H1 (cell line): ENCODE measurements at regions not wholly inside any gene's neighbourhood (a gene's known extent, or its start where the extent isn't known, plus 50 kb on each side); places are given as distances from the start of the nearest gene placed in this dataset.

Experiments
- CTCF ChIA-PET: fragments of 300-600 bp; sonication (Branson Sonifier 250); formaldehyde crosslinking; loops from one replicate; lab custom pipeline; 2021; ENCODE audit not compliant: partially characterized antibody; lab: Charles Lee
- POLR2A ChIA-PET: fragments of 300-600 bp; sonication (Branson Sonifier 250); formaldehyde crosslinking; loops from one replicate; lab custom pipeline; 2021; ENCODE audit warnings: inconsistent platforms; ENCODE audit not compliant: partially characterized antibody; lab: Charles Lee
- DNase-seq, 2 experiments: peaks; one replicate each; pipeline versions ENCODE4 v3.0.0 to v3.0.0-alpha.2; 2010 to 2022; ENCODE audit warnings: low spot score in 2 of 2, low read depth in 1 of 2, mixed read lengths in 1 of 2
- FAIRE-seq: peaks from 2 replicates; lab custom pipeline; 2011; peaks lifted over from hg19 to GRCh38; lab: Jason Lieb, UNC
- H2AFZ ChIP-seq: 2 replicates; pipeline ENCODE4 v1.8.1; 2012; ENCODE audit warnings: low read length, inconsistent platforms
- H2AK5ac ChIP-seq: 2 replicates; pipeline ENCODE4 v1.6.1; 2013; ENCODE audit warnings: low read depth, low read length
- H2BK120ac ChIP-seq: replicated peaks from 2 replicates; pipeline ENCODE3; 2013; ENCODE audit warnings: low read depth, low read length, inconsistent platforms
- H2BK12ac ChIP-seq: 2 replicates; pipeline ENCODE4 v1.6.1; 2013; ENCODE audit warnings: low read depth, low read length
- H2BK15ac ChIP-seq: 2 replicates; pipeline ENCODE4 v1.6.1; 2013; ENCODE audit warnings: low read length
- H2BK20ac ChIP-seq: 2 replicates; pipeline ENCODE4 v1.6.1; 2013; ENCODE audit warnings: low read length
- H2BK5ac ChIP-seq: 2 replicates; pipeline ENCODE4 v1.6.1; 2013; ENCODE audit warnings: low read depth, low read length
- H3K14ac ChIP-seq: 2 replicates; pipeline ENCODE4 v1.6.1; 2013; ENCODE audit warnings: inconsistent platforms; ENCODE audit not compliant: insufficient read length
- H3K18ac ChIP-seq: 2 replicates; pipeline ENCODE4 v1.6.1; 2013; ENCODE audit warnings: low read length; ENCODE audit errors: extremely low read depth
- H3K23ac ChIP-seq: 2 replicates; pipeline ENCODE4 v1.6.1; 2013; ENCODE audit warnings: inconsistent platforms; ENCODE audit not compliant: insufficient read length
- H3K23me2 ChIP-seq: 2 replicates; pipeline ENCODE4 v1.6.1; 2013; ENCODE audit warnings: low read depth, low read length
- H3K27ac ChIP-seq: 2 replicates; pipeline ENCODE4 v1.6.1; 2011; ENCODE audit warnings: low read depth, low read length, inconsistent platforms
- H3K27me3 ChIP-seq, 4 experiments: replicated peaks in 1 of 4; 1 replicate in 1 of 4; 2 replicates in 3 of 4; pipeline versions ENCODE4 v1.6.1 to v1.8.1; 2011 to 2013; ENCODE audit warnings: low read length in 3 of 4, mild to moderate bottlenecking in 3 of 4, inconsistent platforms in 2 of 4, mixed read lengths in 2 of 4, moderate library complexity in 1 of 4; ENCODE audit not compliant: control insufficient read depth in 3 of 4, insufficient read depth in 3 of 4; ENCODE audit errors: extremely low read depth in 1 of 4
- H3K36me3 ChIP-seq, 4 experiments: 2 replicates each; pipeline versions ENCODE4 v1.6.1 to v1.8.1; 2011 to 2013; ENCODE audit warnings: mild to moderate bottlenecking in 4 of 4, low read length in 3 of 4, moderate library complexity in 2 of 4, control low read depth in 1 of 4, inconsistent platforms in 1 of 4; ENCODE audit not compliant: insufficient read depth in 4 of 4, control insufficient read depth in 2 of 4
- H3K4ac ChIP-seq: replicated peaks from 2 replicates; pipeline ENCODE3; 2013; ENCODE audit warnings: low read length, low read depth, mixed read lengths, inconsistent platforms; ENCODE audit not compliant: insufficient read length
- H3K4me1 ChIP-seq, 4 experiments: replicated peaks in 1 of 4; 1 replicate in 1 of 4; 2 replicates in 3 of 4; pipeline versions ENCODE4 v1.6.1 to v1.8.1; 2011 to 2013; ENCODE audit warnings: low read length in 3 of 4, inconsistent platforms in 2 of 4, mixed read lengths in 1 of 4; ENCODE audit not compliant: insufficient read depth in 4 of 4, control insufficient read depth in 3 of 4
- H3K4me2 ChIP-seq, 2 experiments: 2 replicates each; pipeline versions ENCODE4 v1.6.1 to v1.8.1; 2011 to 2013; ENCODE audit warnings: low read depth in 2 of 2, low read length in 2 of 2, control low read depth in 1 of 2, inconsistent platforms in 1 of 2, mild to moderate bottlenecking in 1 of 2; ENCODE audit not compliant: insufficient read depth in 1 of 2
- H3K4me3 ChIP-seq, 4 experiments: fragments of 200-600, 300-600 bp in 1 of 4; sonication (generic), shearing (Covaris generic), sonication (Bioruptor Twin) in 1 of 4; 2 replicates each; pipeline versions ENCODE4 v1.5.1 to v1.8.1; 2011 to 2016; ENCODE audit warnings: low read length in 4 of 4, low read depth in 3 of 4, control low read depth in 2 of 4, inconsistent platforms in 2 of 4, mild to moderate bottlenecking in 2 of 4, mixed read lengths in 1 of 4, moderate library complexity in 1 of 4; ENCODE audit not compliant: insufficient read depth in 2 of 4; ENCODE audit errors: extremely low read depth in 1 of 4
- H3K56ac ChIP-seq: replicated peaks from 2 replicates; pipeline ENCODE3; 2013; ENCODE audit warnings: low read depth, mild to moderate bottlenecking, mixed read lengths, low read length, inconsistent platforms; ENCODE audit not compliant: insufficient read length
- H3K79me1 ChIP-seq: 2 replicates; pipeline ENCODE4 v1.6.1; 2013; ENCODE audit warnings: low read depth, low read length, control low read depth
- H3K79me2 ChIP-seq, 2 experiments: 2 replicates each; pipeline versions ENCODE4 v1.6.1 to v1.8.1; 2012 to 2013; ENCODE audit warnings: low read length in 2 of 2, mild to moderate bottlenecking in 2 of 2, inconsistent platforms in 1 of 2; ENCODE audit not compliant: insufficient read depth in 2 of 2, control insufficient read depth in 1 of 2
- H3K9ac ChIP-seq, 4 experiments: replicated peaks in 1 of 4; 1 replicate in 1 of 4; 2 replicates in 3 of 4; pipeline versions ENCODE4 v1.6.1 to v1.8.1; 2011 to 2013; ENCODE audit warnings: low read depth in 3 of 4, low read length in 3 of 4, control low read depth in 2 of 4, mild to moderate bottlenecking in 2 of 4, moderate library complexity in 2 of 4, inconsistent platforms in 1 of 4; ENCODE audit errors: extremely low read depth in 1 of 4
- H3K9me3 ChIP-seq, 2 experiments: 2 replicates each; pipeline versions ENCODE4 v1.6.1 to v1.8.1; 2012 to 2013; ENCODE audit warnings: mild to moderate bottlenecking in 2 of 2, moderate library complexity in 2 of 2, control low read depth in 1 of 2, inconsistent platforms in 1 of 2, low read depth in 1 of 2, low read length in 1 of 2, mixed read lengths in 1 of 2; ENCODE audit not compliant: insufficient read depth in 2 of 2
- H4K20me1 ChIP-seq, 2 experiments: replicated peaks in 1 of 2; 2 replicates each; pipeline versions ENCODE3 to v1.8.1; 2011 to 2013; ENCODE audit warnings: inconsistent platforms in 2 of 2, low read length in 2 of 2, mild to moderate bottlenecking in 1 of 2; ENCODE audit not compliant: insufficient read depth in 2 of 2, control insufficient read depth in 1 of 2
- H4K5ac ChIP-seq: 2 replicates; pipeline ENCODE4 v1.6.1; 2013; ENCODE audit warnings: low read length, low read depth, mixed read lengths, inconsistent platforms; ENCODE audit not compliant: insufficient read length
- H4K8ac ChIP-seq: 2 replicates; pipeline ENCODE4 v1.8.0; 2013; ENCODE audit warnings: mild to moderate bottlenecking, moderate library complexity, low read length, inconsistent platforms; ENCODE audit not compliant: insufficient read depth; ENCODE audit errors: extremely low read depth
- H4K91ac ChIP-seq: replicated peaks from 2 replicates; pipeline ENCODE3; 2013; ENCODE audit warnings: low read length, mixed read lengths, inconsistent platforms; ENCODE audit not compliant: insufficient read length
- POLR2AphosphoS5 ChIP-seq: IDR thresholded peaks from 2 replicates; pipeline ENCODE4 v1.6.1; 2011; ENCODE audit warnings: low read depth, low read length
- SIN3A ChIP-seq, 2 experiments: IDR thresholded peaks in 1 of 2; conservative IDR thresholded peaks in 1 of 2; 2 replicates each; pipeline ENCODE4 v1.6.1; 2011 to 2012; ENCODE audit warnings: low read length in 2 of 2, improper control_type of control experiment in 1 of 2, low read depth in 1 of 2, mild to moderate bottlenecking in 1 of 2
- SUZ12 ChIP-seq: fragments of 200-600 bp; sonication (generic); IDR thresholded peaks from 2 replicates; pipeline ENCODE4 v1.6.1; 2012; ENCODE audit warnings: mild to moderate bottlenecking, inconsistent platforms, low read length, moderate library complexity, mixed read lengths
- WGBS, 2 experiments: shearing (Covaris generic) in 1 of 2; methylation state at CpG; one replicate each; pipeline versions ENCODE4 v1.1.6 to v1.1.7; 2013 to 2015; ENCODE audit warnings: low lambda C conversion rate in 2 of 2, mixed read lengths in 2 of 2, inconsistent platforms in 1 of 2, low coverage in 1 of 2, missing lambda C conversion rate in 1 of 2; ENCODE audit not compliant: insufficient replicate concordance in 2 of 2, insufficient coverage in 1 of 2, insufficient read length in 1 of 2; ENCODE audit errors: extremely low coverage in 1 of 2, missing lambda C conversion rate in 1 of 2; 5-methylcytosine and 5-hydroxymethylcytosine counted together

DNA sequence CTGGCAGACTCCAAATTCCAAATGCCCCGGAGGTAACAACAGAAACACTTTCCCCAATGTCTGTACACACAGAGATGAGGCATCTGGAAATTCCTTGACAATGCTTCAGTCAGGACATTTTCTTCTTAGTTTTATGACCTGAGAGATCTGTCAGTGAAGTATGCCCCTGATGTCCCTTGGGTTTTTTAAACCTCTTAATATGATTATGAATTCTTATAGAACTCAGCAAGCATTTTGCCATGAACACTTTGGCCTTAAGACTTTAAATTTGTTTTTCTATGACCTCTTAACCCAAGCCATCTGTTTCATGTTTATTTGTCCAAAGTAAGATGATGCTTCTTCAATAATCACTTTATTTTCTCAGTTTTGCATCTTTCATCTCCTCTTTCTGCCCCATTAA, 1206.2 kb downstream of the GATA3 start:
- TF ChIP-seq SUZ12 (no peak), POLR2AphosphoS5 (no peak), SIN3A (conservative IDR thresholded peaks at IDR 0.05 in 1 of 2, IDR thresholded peaks at IDR 0.05 in 1 of 2; ENCODE audit: low read depth in 1 of 2, low read length in 2 of 2) (no peak)
- Histone ChIP-seq H3K56ac (no peak overlapping the region), H3K23ac (no peak overlapping the region), H3K9me3 (no peaks in the 10 kb centered on the region), H3K4me1 (no peaks in the 10 kb centered on the region), H2AK5ac (no peak overlapping the region), H4K5ac (no peak overlapping the region), H2BK5ac (no peak overlapping the region), H2BK20ac (no peak overlapping the region), H3K79me1 (no peaks in the 10 kb centered on the region), H3K4ac (no peak overlapping the region), H3K27ac (no peak overlapping the region), H3K9ac (no peak overlapping the region), H2BK15ac (no peak overlapping the region), H3K4me3 (no peak overlapping the region), H3K14ac (no peak overlapping the region), H3K18ac (no peak overlapping the region), H4K8ac (no peak overlapping the region), H2BK120ac (no peak overlapping the region), H3K23me2 (no peaks in the 10 kb centered on the region), H2AFZ (no peak overlapping the region), H3K27me3 (peaks cover 0 to 1% (median 0%) of the 10 kb centered on the region in 4 experiments; a peak in 1 of 7 replicates), H3K4me2 (no peak overlapping the region), H4K91ac (no peak overlapping the region), H4K20me1 (no peaks in the 10 kb centered on the region), H3K36me3 (no peaks in the 10 kb centered on the region), H3K79me2 (no peaks in the 10 kb centered on the region), H2BK12ac (no peak overlapping the region)
- WGBS, 2 experiments, result 100% methylated on average over 1 of the region's 1 CpG; no CpG with 5 or more reads in 1 of the 2 experiments
- ChIA-PET CTCF (no interaction called here), POLR2A (no interaction called here)
- FAIRE-seq, result no peak
- no peak for DNase-seq
